ENCODE measurements at regions not wholly inside any gene's neighbourhood (a gene's known extent, or its start where the extent isn't known, plus 50 kb on each side); places are given as distances from the start of the nearest gene placed in this dataset.

DNA sequence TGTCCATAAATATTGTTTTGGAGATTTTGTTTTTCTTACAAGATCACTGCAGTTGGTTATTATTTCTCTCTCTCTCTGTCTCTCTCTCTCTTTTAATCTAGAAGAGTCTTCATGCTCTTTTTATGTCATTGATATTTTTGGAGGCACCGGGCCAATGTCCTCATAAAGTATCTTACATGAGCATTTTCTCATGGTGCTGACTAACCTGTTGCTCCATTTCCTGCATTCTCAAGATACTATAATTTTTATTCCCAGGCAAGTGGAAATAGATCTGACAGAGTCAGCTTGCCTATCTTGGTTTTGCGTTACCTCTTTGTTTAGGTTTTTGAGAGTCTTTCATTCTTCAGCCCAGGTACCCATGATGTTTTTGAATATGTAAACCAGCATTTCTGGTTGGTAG lies 938.8 kb upstream of the FBXO33 start:
- TF ChIP-seq SUZ12 (IDR thresholded peaks at IDR 0.05; ENCODE audit: extremely low read depth, insufficient read depth, insufficient read length) (no peak), YY1 (IDR thresholded peaks at IDR 0.05; ENCODE audit: insufficient read depth, insufficient read length) (no peak)
